ENCODE measurements at regions not wholly inside any gene's neighbourhood (a gene's known extent, or its start where the extent isn't known, plus 50 kb on each side); places are given as distances from the start of the nearest gene placed in this dataset.

DNA sequence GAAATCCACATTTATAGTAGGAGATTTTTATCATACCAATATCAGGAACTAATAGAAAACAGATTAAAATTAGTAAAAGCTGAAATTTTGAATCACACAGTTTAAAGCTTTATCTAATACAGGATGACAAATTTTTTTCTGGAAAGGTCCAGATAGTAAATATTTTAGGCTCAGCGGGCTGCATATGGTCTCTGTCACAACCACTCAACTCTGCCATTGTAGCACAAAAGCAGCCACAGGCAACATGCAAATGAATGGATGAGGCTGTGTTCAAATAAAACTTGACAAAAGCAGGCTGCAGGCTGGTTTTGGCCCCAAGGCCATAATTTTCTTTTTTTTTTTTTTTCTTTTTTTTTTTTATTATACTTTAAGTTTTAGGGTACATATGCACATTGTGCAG lies 108.2 kb upstream of the CCDC90B start:
- POLR2A ChIA-PET (ENCODE audit: partially characterized antibody), result no interaction called here
- 100% methylated on average over 1 of the region's 1 CpG; no CpG with 5 or more reads in 1 of the 2 experiments for WGBS, 2 experiments (ENCODE audit: extremely low coverage in 1 of 2, insufficient coverage in 1 of 2, insufficient read length in 1 of 2, insufficient replicate concordance in 2 of 2, low coverage in 1 of 2, low lambda C conversion rate in 2 of 2, missing lambda C conversion rate in 1 of 2)

More for the DNA sequence above, 108.2 kb upstream of the CCDC90B start:
- Histone ChIP-seq H2AK5ac (ENCODE audit: low read depth, low read length) (no peak overlapping the region), H4K8ac (ENCODE audit: extremely low read depth, insufficient read depth, low read length) (no peak overlapping the region), H3K36me3 (ENCODE audit: control insufficient read depth in 2 of 4, insufficient read depth in 4 of 4, low read length in 3 of 4) (no peaks in the 10 kb centered on the region), H3K4me3 (ENCODE audit: extremely low read depth in 1 of 4, insufficient read depth in 2 of 4, low read depth in 3 of 4, low read length in 4 of 4) (no peak overlapping the region), H4K5ac (ENCODE audit: insufficient read length, low read depth, low read length) (no peak overlapping the region), H3K27me3 (replicated peaks in 1 of 4; ENCODE audit: control insufficient read depth in 3 of 4, extremely low read depth in 1 of 4, insufficient read depth in 3 of 4, low read length in 3 of 4) (no peaks in the 10 kb centered on the region), H4K20me1 (replicated peaks in 1 of 2; ENCODE audit: control insufficient read depth in 1 of 2, insufficient read depth in 2 of 2, low read length in 2 of 2) (no peaks in the 10 kb centered on the region), H3K4ac (replicated peaks; ENCODE audit: insufficient read length, low read depth, low read length) (no peak overlapping the region), H2BK20ac (ENCODE audit: low read length) (no peak overlapping the region), H3K18ac (ENCODE audit: extremely low read depth, low read length) (no peak overlapping the region), H3K56ac (replicated peaks; ENCODE audit: insufficient read length, low read depth, low read length) (no peak overlapping the region), H2BK5ac (ENCODE audit: low read depth, low read length) (no peak overlapping the region), H2AFZ (ENCODE audit: low read length) (no peak overlapping the region), H2BK15ac (ENCODE audit: low read length) (no peak overlapping the region), H3K23ac (ENCODE audit: insufficient read length) (no peak overlapping the region), H3K4me1 (replicated peaks in 1 of 4; ENCODE audit: control insufficient read depth in 3 of 4, insufficient read depth in 4 of 4, low read length in 3 of 4) (no peaks in the 10 kb centered on the region), H3K9me3 (ENCODE audit: insufficient read depth in 2 of 2, low read depth in 1 of 2, low read length in 1 of 2) (no peaks in the 10 kb centered on the region), H3K14ac (ENCODE audit: insufficient read length) (no peak overlapping the region), H3K23me2 (ENCODE audit: low read depth, low read length) (no peaks in the 10 kb centered on the region), H2BK12ac (ENCODE audit: low read depth, low read length) (no peak overlapping the region), H3K4me2 (ENCODE audit: insufficient read depth in 1 of 2, low read depth in 2 of 2, low read length in 2 of 2) (no peak overlapping the region), H3K79me1 (ENCODE audit: low read depth, low read length) (no peaks in the 10 kb centered on the region), H3K27ac (ENCODE audit: low read depth, low read length) (no peak overlapping the region), H3K79me2 (ENCODE audit: control insufficient read depth in 1 of 2, insufficient read depth in 2 of 2, low read length in 2 of 2) (no peaks in the 10 kb centered on the region), H4K91ac (replicated peaks; ENCODE audit: insufficient read length, low read length) (no peak overlapping the region), H3K9ac (replicated peaks in 1 of 4; ENCODE audit: extremely low read depth in 1 of 4, low read depth in 3 of 4, low read length in 3 of 4) (no peak overlapping the region), H2BK120ac (replicated peaks; ENCODE audit: low read depth, low read length) (no peak overlapping the region)
- DNase-seq (ENCODE audit: low read depth in 1 of 2, low spot score in 2 of 2) (no peak), FAIRE-seq (no peak)
- CTCF ChIA-PET (ENCODE audit: partially characterized antibody), result no interaction called here
- TF ChIP-seq NANOG (IDR thresholded peaks at IDR 0.05; ENCODE audit: insufficient read depth, low read depth, low read length, poor library complexity, severe bottlenecking), result no peak
- TF ChIP-seq POLR2AphosphoS5 (IDR thresholded peaks at IDR 0.05; ENCODE audit: low read depth, low read length), result no peak
- no peak for TF ChIP-seq YY1 (IDR thresholded peaks at IDR 0.05; ENCODE audit: low read depth, low read length)
- no peak for TF ChIP-seq SUZ12 (IDR thresholded peaks at IDR 0.05; ENCODE audit: low read length)
- TF ChIP-seq, protein P1, sequence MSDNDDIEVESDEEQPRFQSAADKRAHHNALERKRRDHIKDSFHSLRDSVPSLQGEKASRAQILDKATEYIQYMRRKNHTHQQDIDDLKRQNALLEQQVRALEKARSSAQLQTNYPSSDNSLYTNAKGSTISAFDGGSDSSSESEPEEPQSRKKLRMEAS (IDR thresholded peaks at IDR 0.05), result no peak
- no peak for TF ChIP-seq KDM1A (IDR thresholded peaks at IDR 0.05; ENCODE audit: borderline replicate concordance, low read length)
- no peak for TF ChIP-seq SIN3A (conservative IDR thresholded peaks at IDR 0.05 in 1 of 2, IDR thresholded peaks at IDR 0.05 in 1 of 2; ENCODE audit: low read depth in 1 of 2, low read length in 2 of 2)
- no peak for TF ChIP-seq EP300 (IDR thresholded peaks at IDR 0.05; ENCODE audit: borderline replicate concordance in 1 of 2, low read depth in 2 of 2, low read length in 2 of 2)
- no peak for TF ChIP-seq TBP (IDR thresholded peaks at IDR 0.05; ENCODE audit: low read depth, low read length)
- TF ChIP-seq, protein P2, sequence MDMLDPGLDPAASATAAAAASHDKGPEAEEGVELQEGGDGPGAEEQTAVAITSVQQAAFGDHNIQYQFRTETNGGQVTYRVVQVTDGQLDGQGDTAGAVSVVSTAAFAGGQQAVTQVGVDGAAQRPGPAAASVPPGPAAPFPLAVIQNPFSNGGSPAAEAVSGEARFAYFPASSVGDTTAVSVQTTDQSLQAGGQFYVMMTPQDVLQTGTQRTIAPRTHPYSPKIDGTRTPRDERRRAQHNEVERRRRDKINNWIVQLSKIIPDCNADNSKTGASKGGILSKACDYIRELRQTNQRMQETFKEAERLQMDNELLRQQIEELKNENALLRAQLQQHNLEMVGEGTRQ (IDR thresholded peaks at IDR 0.05; ENCODE audit: low read length), result no peak
- TF ChIP-seq SAP30 (IDR thresholded peaks at IDR 0.05; ENCODE audit: insufficient read depth, insufficient replicate concordance, low read length), result no peak

Data from H1 (cell line).